ENCODE measurements at regions not wholly inside any gene's neighbourhood (a gene's known extent, or its start where the extent isn't known, plus 50 kb on each side); places are given as distances from the start of the nearest gene placed in this dataset.
"Not testable (repeated sequence)": the region's sequence is repeated elsewhere in the genome, so short reads cannot be mapped to it uniquely, and the experiment has no call there.

- Histone ChIP-seq H3K9me3 (no peaks in the 10 kb centered on the region), H3K36me3 (ENCODE audit: low read depth) (no peaks in the 10 kb centered on the region), H3K4me3 (no peak overlapping the region), H3K4me1 (ENCODE audit: low read depth) (no peaks in the 10 kb centered on the region)
- DNase-seq (no peak), ATAC-seq (no peak)
- no peak for TF ChIP-seq CTCF (IDR thresholded peaks at IDR 0.05)
- intact Hi-C loops (cut with DNase I, micrococcal nuclease), result no loop called here
Observed at GRCh38 chr2:59239146-59239545, 998.0 kb upstream of the FANCL start.

DNA sequence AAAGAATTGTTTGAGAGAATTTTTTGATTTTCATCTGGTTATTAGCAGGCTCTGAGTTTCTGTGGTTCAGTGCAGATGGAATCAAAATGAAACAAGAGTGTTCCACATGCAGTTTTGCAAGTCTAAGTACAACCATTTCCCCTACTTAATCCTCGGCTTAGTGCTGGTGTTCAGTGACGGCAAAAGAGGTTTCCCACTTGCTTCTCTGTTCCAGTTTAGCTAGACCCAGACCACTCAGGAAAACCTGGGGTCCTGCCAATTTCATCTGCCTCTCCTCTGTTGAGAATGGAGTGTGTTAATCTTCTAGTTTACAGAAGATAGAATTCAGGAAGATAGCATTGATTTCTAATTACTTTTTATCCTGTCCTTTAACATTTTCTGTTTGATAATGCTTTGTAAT lies 996.2 kb upstream of the FANCL start:
- Histone ChIP-seq H3K4me3 (no peak overlapping the region), H3K4me1 (ENCODE audit: low read depth) (no peaks in the 10 kb centered on the region), H3K36me3 (ENCODE audit: low read depth) (no peaks in the 10 kb centered on the region), H3K9me3 (no peaks in the 10 kb centered on the region)
- no peak for TF ChIP-seq CTCF (IDR thresholded peaks at IDR 0.05)
- no peak for ATAC-seq
- DNase-seq, result no peak
- intact Hi-C loops (cut with DNase I, micrococcal nuclease), result no loop called here

GRCh38 chr2:59236723-59237122 lies 995.6 kb upstream of the FANCL start:
- no peaks in the 10 kb centered on the region for H3K9me3 ChIP-seq
- intact Hi-C loops (cut with DNase I, micrococcal nuclease), result no loop called here
- H3K4me1 ChIP-seq (ENCODE audit: low read depth), result no peaks in the 10 kb centered on the region
- H3K4me3 ChIP-seq, result no peak overlapping the region
- H3K36me3 ChIP-seq (ENCODE audit: low read depth), result no peaks in the 10 kb centered on the region
- ATAC-seq (no peak), DNase-seq (no peak)
- no peak for TF ChIP-seq CTCF (IDR thresholded peaks at IDR 0.05)

GRCh38 chr2:59233920-59234319 lies 992.8 kb upstream of the FANCL start:
- no peaks in the 10 kb centered on the region for H3K36me3 ChIP-seq (ENCODE audit: low read depth)
- no peak for DNase-seq
- no peaks in the 10 kb centered on the region for H3K4me1 ChIP-seq (ENCODE audit: low read depth)
- no peak overlapping the region for H3K4me3 ChIP-seq
- intact Hi-C loops (cut with DNase I, micrococcal nuclease), result no loop called here
- H3K9me3 ChIP-seq, result no peaks in the 10 kb centered on the region
- TF ChIP-seq CTCF (IDR thresholded peaks at IDR 0.05), result no peak
- no peak for ATAC-seq

- H3K9me3 ChIP-seq, result no peaks in the 10 kb centered on the region
- H3K4me3 ChIP-seq, result no peak overlapping the region
- TF ChIP-seq CTCF (IDR thresholded peaks at IDR 0.05), result no peak
- H3K4me1 ChIP-seq (ENCODE audit: low read depth), result no peaks in the 10 kb centered on the region
- ATAC-seq (no peak), DNase-seq (no peak)
- intact Hi-C loops (cut with DNase I, micrococcal nuclease), result no loop called here
- no peaks in the 10 kb centered on the region for H3K36me3 ChIP-seq (ENCODE audit: low read depth)
Observed at GRCh38 chr2:59233448-59233847, 992.3 kb upstream of the FANCL start.

DNA sequence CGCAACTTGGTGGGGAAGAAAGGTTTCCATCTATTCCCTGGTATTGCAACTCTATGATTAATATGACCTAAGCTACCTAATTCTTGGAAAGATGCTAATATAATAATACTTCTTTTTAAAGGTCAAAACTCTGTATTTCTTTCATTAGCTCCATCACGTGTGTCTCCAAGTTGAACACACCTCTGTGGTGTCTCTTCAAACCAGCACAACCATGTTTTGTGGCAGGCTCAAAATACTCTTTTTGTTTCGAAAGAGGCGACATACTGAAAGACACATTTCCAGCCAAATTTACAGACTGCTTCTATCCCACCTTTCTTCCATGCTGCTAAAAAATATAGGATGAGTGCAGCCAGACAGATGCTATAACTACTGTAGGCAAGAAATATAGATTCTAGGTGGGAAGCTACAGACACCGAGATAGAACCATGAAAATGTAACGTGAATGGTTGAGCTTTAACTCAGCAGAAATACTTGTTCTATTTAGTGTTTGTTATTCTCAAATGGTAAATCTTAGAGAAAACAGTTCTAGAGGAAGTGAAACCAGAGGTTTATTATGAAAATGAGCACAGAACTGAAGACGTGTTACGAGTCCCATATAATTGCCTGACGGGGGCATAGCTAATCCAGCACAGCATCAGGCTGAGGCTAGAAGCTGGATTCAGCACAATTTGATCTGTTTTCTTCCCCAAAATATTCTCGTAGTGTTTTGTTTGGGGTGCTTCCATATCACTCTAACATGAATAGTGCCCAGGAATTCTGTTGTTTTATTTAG lies 991.5 kb upstream of the FANCL start:
- intact Hi-C loops (cut with DNase I, micrococcal nuclease), result no loop called here
- ATAC-seq (no peak), DNase-seq (no peak)
- TF ChIP-seq CTCF (IDR thresholded peaks at IDR 0.05), result no peak
- H3K4me3 ChIP-seq, result no peak overlapping the region
- H3K4me1 ChIP-seq (ENCODE audit: low read depth), result no peaks in the 10 kb centered on the region
- no peaks in the 10 kb centered on the region for H3K9me3 ChIP-seq
- no peaks in the 10 kb centered on the region for H3K36me3 ChIP-seq (ENCODE audit: low read depth)

- intact Hi-C loops (cut with DNase I, micrococcal nuclease); H3K36me3 ChIP-seq (ENCODE audit: low read depth); ATAC-seq: not testable (repeated sequence)
Observed at GRCh38 chr2:59226362-59226761, 985.2 kb upstream of the FANCL start.

More at GRCh38 chr2:59226362-59226761, 985.2 kb upstream of the FANCL start:
- not testable (repeated sequence) for H3K9me3 ChIP-seq; H3K4me3 ChIP-seq; DNase-seq; H3K4me1 ChIP-seq (ENCODE audit: low read depth)
